HCT116 (cell line): ENCODE measurements at regions not wholly inside any gene's neighbourhood (a gene's known extent, or its start where the extent isn't known, plus 50 kb on each side); places are given as distances from the start of the nearest gene placed in this dataset.

Source experiments
- ATAC-seq: fragments of 200-7000 bp; cut with Tn5 transposase; 2 replicates; pipeline ENCODE4 v1.9.1; 2020; ENCODE audit warnings: mild to moderate bottlenecking, moderate library complexity
- BruUV-seq: library from RNA; stranded (reverse); fragments of 400-500 nt; replicated peaks from 2 replicates; lab custom pipeline; 2021; lab: Mats Ljungman, UMichigan
- CTCF ChIA-PET: fragments of 300-600 bp; sonication (Branson Sonifier 250); formaldehyde crosslinking; loops from one replicate; lab custom pipeline; 2021; ENCODE audit warnings: antibody characterized with exemption; lab: Charles Lee
- POLR2A ChIA-PET: fragments of 300-600, 350-600 bp; sonication (Branson Sonifier 250); formaldehyde crosslinking; loops from one replicate; lab custom pipeline; 2021; ENCODE audit warnings: antibody characterized with exemption; lab: Charles Lee
- RAD21 ChIA-PET, 2 experiments: fragments of 300-600 bp; sonication (Branson Sonifier 250); formaldehyde crosslinking; loops; one replicate each; lab custom pipeline; 2023; ENCODE audit warnings: low total read pairs in 2 of 2; ENCODE audit not compliant: uncharacterized antibody in 2 of 2, unreplicated experiment in 2 of 2, low non-redundant PET in 1 of 2; lab: Charles Lee
- DNase-seq: peaks from one replicate; pipeline ENCODE4 v3.0.0-alpha.2; 2010; ENCODE audit warnings: low read depth, low spot score
- H2AFZ ChIP-seq: fragments of 200-600 bp; shearing (Covaris generic), sonication (generic); 2 replicates; pipeline ENCODE4 v1.6.1; 2017; ENCODE audit warnings: low read depth, mixed run types, mixed read lengths, antibody characterized with exemption, low read length; ENCODE audit not compliant: poor library complexity, severe bottlenecking
- H3K27ac ChIP-seq: 2 replicates; pipeline ENCODE4 v1.5.1; 2012; ENCODE audit warnings: low read depth, low read length
- H3K27me3 ChIP-seq: fragments of 200-600 bp; sonication (generic); 2 replicates; pipeline ENCODE4 v1.6.1; 2016; ENCODE audit warnings: mixed run types, low read length, mixed read lengths; ENCODE audit not compliant: insufficient read depth
- H3K36me3 ChIP-seq, 2 experiments: fragments of 200-500 bp in 1 of 2; fragments of 200-600 bp in 1 of 2; sonication (Bioruptor generic) in 1 of 2; sonication (generic) in 1 of 2; 2 replicates each; pipeline versions ENCODE4 v1.5.1 to v1.6.1; 2014 to 2016; ENCODE audit warnings: low read length in 2 of 2, inconsistent platforms in 1 of 2, mixed read lengths in 1 of 2, mixed run types in 1 of 2; ENCODE audit not compliant: insufficient read depth in 2 of 2, control insufficient read depth in 1 of 2
- H3K4me1 ChIP-seq, 2 experiments: fragments of 200-600 bp in 1 of 2; sonication (generic) in 1 of 2; 2 replicates each; pipeline versions ENCODE4 v1.5.1 to v1.6.1; 2012 to 2017; ENCODE audit warnings: low read length in 2 of 2, inconsistent platforms in 1 of 2, mild to moderate bottlenecking in 1 of 2, mixed read lengths in 1 of 2, mixed run types in 1 of 2, moderate library complexity in 1 of 2; ENCODE audit not compliant: insufficient read depth in 2 of 2, control insufficient read depth in 1 of 2
- H3K4me2 ChIP-seq: fragments of 200-600 bp; sonication (generic); 2 replicates; pipeline ENCODE4 v1.6.1; 2017; ENCODE audit warnings: mixed run types, low read length, mixed read lengths
- H3K4me3 ChIP-seq, 2 experiments: fragments of 200-600 bp in 1 of 2; sonication (generic) in 1 of 2; replicated peaks in 1 of 2; 2 replicates each; pipeline ENCODE4 v1.5.1; 2011 to 2016; ENCODE audit warnings: low read length in 2 of 2, control low read depth in 1 of 2, low read depth in 1 of 2, mild to moderate bottlenecking in 1 of 2, mixed read lengths in 1 of 2, mixed run types in 1 of 2
- H3K79me2 ChIP-seq: fragments of 200-600 bp; sonication (generic); 2 replicates; pipeline ENCODE4 v1.6.1; 2017; ENCODE audit warnings: mild to moderate bottlenecking, mixed run types, low read length, moderate library complexity, mixed read lengths; ENCODE audit not compliant: insufficient read depth
- H3K9ac ChIP-seq: fragments of 200-600 bp; sonication (generic); 2 replicates; pipeline ENCODE4 v1.6.1; 2016; ENCODE audit warnings: low read length, mixed read lengths
- H3K9me2 ChIP-seq: fragments of 200-600 bp; sonication (generic), shearing (Covaris generic); 2 replicates; pipeline ENCODE4 v1.6.1; 2017; ENCODE audit warnings: mixed run types, mild to moderate bottlenecking, moderate library complexity; ENCODE audit not compliant: insufficient read depth
- H3K9me3 ChIP-seq, 2 experiments: fragments of 200-500 bp in 1 of 2; fragments of 200-600 bp in 1 of 2; sonication (Bioruptor generic) in 1 of 2; sonication (generic) in 1 of 2; 2 replicates each; pipeline ENCODE4 v1.6.1; 2014 to 2017; ENCODE audit warnings: low read length in 2 of 2, mixed read lengths in 2 of 2, inconsistent platforms in 1 of 2, low read depth in 1 of 2, mild to moderate bottlenecking in 1 of 2, mixed run types in 1 of 2, moderate library complexity in 1 of 2; ENCODE audit not compliant: control insufficient read depth in 1 of 2, insufficient read depth in 1 of 2
- H4K20me1 ChIP-seq: fragments of 200-600 bp; sonication (generic), shearing (Covaris generic); 2 replicates; pipeline ENCODE4 v1.6.1; 2017; ENCODE audit warnings: mixed run types, mild to moderate bottlenecking, moderate library complexity; ENCODE audit not compliant: insufficient read depth
- EGR1 ChIP-seq: IDR thresholded peaks from 2 replicates; pipeline ENCODE4 v1.6.1; 2012; ENCODE audit warnings: low read depth
- ELF1 ChIP-seq: IDR thresholded peaks from 2 replicates; pipeline ENCODE4 v1.6.1; 2012; ENCODE audit warnings: low read depth, borderline replicate concordance
- EZH2 ChIP-seq: fragments of 200-600 bp; sonication (generic); IDR thresholded peaks from 2 replicates; pipeline ENCODE4 v1.6.1; 2017; ENCODE audit warnings: antibody characterized with exemption, mixed run types
- FOSL1 ChIP-seq: IDR thresholded peaks from 2 replicates; pipeline ENCODE4 v1.6.1; 2012; ENCODE audit warnings: low read depth
- RAD21 ChIP-seq: IDR thresholded peaks from 2 replicates; pipeline ENCODE4 v1.6.1; 2012; ENCODE audit warnings: low read depth, mild to moderate bottlenecking
- SP1 ChIP-seq: IDR thresholded peaks from 2 replicates; pipeline ENCODE4 v1.6.1; 2012; ENCODE audit warnings: low read depth
- intact Hi-C: fragments of 100-400 bp; cut with micrococcal nuclease; formaldehyde crosslinking; loops from 2 replicates; pipeline ENCODE4 v1.10.0; 2022
- TF ChIP-seq, protein P1 (sequence below): IDR thresholded peaks from 2 replicates; pipeline ENCODE4 v1.6.1; 2012; ENCODE audit warnings: low read depth

DNA sequence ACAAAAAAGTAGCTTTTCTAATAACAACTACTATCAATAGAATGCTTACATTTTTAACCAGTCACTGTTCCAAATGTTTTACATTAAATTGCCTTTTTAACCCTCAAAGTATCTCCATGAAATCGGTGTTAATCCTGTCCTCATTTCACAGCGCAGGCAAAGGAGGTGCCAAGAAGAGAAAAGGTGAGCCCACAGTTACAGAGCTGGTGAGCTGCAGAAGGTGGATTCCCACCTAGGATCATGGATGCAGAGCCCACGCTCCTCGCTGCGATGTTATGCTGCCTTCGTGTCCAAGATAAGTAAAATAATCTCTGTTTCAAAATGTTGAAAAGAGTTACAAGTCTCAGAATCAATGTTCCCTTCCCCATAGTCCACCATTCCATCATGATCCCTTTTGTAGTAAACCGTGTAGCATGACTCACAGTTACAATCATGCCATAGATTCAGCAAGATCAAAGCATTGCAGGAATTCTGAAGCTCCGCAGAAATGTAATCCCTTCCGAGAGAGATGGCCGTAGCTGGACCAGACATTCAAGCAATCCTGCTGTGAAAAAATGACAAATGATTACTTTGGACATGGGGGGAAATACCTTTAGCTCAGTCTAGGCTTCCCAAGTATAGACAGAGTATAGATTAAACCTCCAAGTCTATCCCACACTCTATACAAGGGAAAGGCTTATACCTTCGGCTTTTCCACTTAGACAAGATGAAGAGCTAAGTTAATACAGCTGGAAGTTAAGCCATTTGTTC is 394.7 kb upstream of the AKR1E2 start (continued):
- TF ChIP-seq, protein P1, sequence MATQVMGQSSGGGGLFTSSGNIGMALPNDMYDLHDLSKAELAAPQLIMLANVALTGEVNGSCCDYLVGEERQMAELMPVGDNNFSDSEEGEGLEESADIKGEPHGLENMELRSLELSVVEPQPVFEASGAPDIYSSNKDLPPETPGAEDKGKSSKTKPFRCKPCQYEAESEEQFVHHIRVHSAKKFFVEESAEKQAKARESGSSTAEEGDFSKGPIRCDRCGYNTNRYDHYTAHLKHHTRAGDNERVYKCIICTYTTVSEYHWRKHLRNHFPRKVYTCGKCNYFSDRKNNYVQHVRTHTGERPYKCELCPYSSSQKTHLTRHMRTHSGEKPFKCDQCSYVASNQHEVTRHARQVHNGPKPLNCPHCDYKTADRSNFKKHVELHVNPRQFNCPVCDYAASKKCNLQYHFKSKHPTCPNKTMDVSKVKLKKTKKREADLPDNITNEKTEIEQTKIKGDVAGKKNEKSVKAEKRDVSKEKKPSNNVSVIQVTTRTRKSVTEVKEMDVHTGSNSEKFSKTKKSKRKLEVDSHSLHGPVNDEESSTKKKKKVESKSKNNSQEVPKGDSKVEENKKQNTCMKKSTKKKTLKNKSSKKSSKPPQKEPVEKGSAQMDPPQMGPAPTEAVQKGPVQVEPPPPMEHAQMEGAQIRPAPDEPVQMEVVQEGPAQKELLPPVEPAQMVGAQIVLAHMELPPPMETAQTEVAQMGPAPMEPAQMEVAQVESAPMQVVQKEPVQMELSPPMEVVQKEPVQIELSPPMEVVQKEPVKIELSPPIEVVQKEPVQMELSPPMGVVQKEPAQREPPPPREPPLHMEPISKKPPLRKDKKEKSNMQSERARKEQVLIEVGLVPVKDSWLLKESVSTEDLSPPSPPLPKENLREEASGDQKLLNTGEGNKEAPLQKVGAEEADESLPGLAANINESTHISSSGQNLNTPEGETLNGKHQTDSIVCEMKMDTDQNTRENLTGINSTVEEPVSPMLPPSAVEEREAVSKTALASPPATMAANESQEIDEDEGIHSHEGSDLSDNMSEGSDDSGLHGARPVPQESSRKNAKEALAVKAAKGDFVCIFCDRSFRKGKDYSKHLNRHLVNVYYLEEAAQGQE: no peak
- TF ChIP-seq EZH2: no peak
- peak; percentile 64 for TF ChIP-seq SP1
- TF ChIP-seq FOSL1: peak; percentile 85
- TF ChIP-seq EGR1: no peak

DNA sequence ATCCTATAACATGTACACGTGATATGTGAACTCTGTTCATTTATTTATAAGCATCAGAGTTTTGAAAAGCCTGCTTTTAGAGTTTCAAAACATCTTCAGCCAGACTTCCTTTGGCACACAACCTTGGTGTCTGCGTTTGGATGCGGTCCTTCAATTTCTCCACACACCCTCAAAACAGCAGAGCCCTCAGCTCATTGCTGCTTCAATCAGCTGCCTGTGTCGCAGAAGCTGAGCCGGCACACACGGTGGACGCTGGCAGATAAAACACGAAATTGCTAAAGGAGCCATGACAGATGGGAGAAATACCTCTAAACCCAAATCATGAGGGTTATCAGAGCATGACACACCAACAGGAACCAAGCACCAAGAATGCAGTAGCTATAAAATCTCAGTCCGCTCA is 396.4 kb upstream of the AKR1E2 start:
- RAD21 ChIA-PET: no interaction called here
- H3K9me3 ChIP-seq: no peaks in the 10 kb centered on the region
- no peak overlapping the region for H3K9ac ChIP-seq
- no TSS peak for BruUV-seq
- ATAC-seq (no peak), DNase-seq (no peak)
- no peaks in the 10 kb centered on the region for H3K9me2 ChIP-seq
- no peaks in the 10 kb centered on the region for H3K27me3 ChIP-seq
- CTCF ChIA-PET: no interaction called here
- H3K4me3 ChIP-seq: no peak overlapping the region
- H3K36me3 ChIP-seq: no peaks in the 10 kb centered on the region
- intact Hi-C loops: no loop called here
- no peaks in the 10 kb centered on the region for H4K20me1 ChIP-seq
- no peak for TF ChIP-seq RAD21
- TF ChIP-seq EZH2: no peak
- no peak for TF ChIP-seq SP1
- TF ChIP-seq ELF1: no peak
- no peaks in the 10 kb centered on the region for H3K79me2 ChIP-seq
- H3K27ac ChIP-seq: no peak overlapping the region
- POLR2A ChIA-PET: no interaction called here
- no peak overlapping the region for H2AFZ ChIP-seq
- peaks cover 5 to 15% of the 10 kb centered on the region in 2 experiments; a peak in 3 of 4 replicates for H3K4me1 ChIP-seq
- H3K4me2 ChIP-seq: no peak overlapping the region
